Esophagus squamous epithelium (tissue), 5 donors: ENCODE measurements at regions not wholly inside any gene's neighbourhood (a gene's known extent, or its start where the extent isn't known, plus 50 kb on each side); places are given as distances from the start of the nearest gene placed in this dataset.

Source experiments
- DNase-seq: peaks from one replicate; lab custom pipeline; 2025; lab: John Stamatoyannopoulos, UW
- H3K27ac ChIP-seq, 4 donors: fragments of 200-600 bp; sonication (generic); one replicate each; pipeline ENCODE4 v1.5.1; 2016 to 2019; ENCODE audit warnings: mild to moderate bottlenecking in 1 of 4
- H3K27me3 ChIP-seq, 4 donors: fragments of 200-600 bp; sonication (generic); 1 replicate in 3 of 4; 2 replicates in 1 of 4; pipeline versions ENCODE4 v1.5.1 to v1.6.0; 2017 to 2021; ENCODE audit warnings: antibody characterized with exemption in 1 of 4
- H3K36me3 ChIP-seq, 3 donors: fragments of 200-600 bp; sonication (generic); one replicate each; pipeline ENCODE4 v1.5.1; 2016 to 2019
- H3K4me1 ChIP-seq, 3 donors: fragments of 200-600 bp; sonication (generic); one replicate each; pipeline ENCODE4 v1.5.1; 2017 to 2019
- H3K4me3 ChIP-seq, 4 donors: fragments of 200-600 bp; sonication (generic); 1 replicate in 3 of 4; 2 replicates in 1 of 4; pipeline ENCODE4 v1.5.1; 2016 to 2019; ENCODE audit warnings: mild to moderate bottlenecking in 2 of 4, moderate library complexity in 1 of 4
- H3K9me3 ChIP-seq, 3 donors: fragments of 200-600 bp; sonication (generic); one replicate each; pipeline ENCODE4 v1.5.1; 2016 to 2019
- POLR2A ChIP-seq, 4 donors: fragments of 450-650 bp; IDR thresholded peaks; one replicate each; pipeline ENCODE4 v1.6.1; 2017; ENCODE audit warnings: antibody characterized with exemption in 4 of 4, mild to moderate bottlenecking in 4 of 4, moderate library complexity in 3 of 4
- WGBS, 2 donors: methylation state at CpG; one replicate each; pipeline ENCODE4 v1.1.5; 2018; 5-methylcytosine and 5-hydroxymethylcytosine counted together
- intact Hi-C: fragments of 100-400 bp; cut with DNase I; formaldehyde crosslinking; loops from one replicate; pipeline ENCODE4 v1.15.0; 2022
- TF ChIP-seq, protein P1 (sequence below), 6 experiments: fragments of 450-650 bp in 4 of 6; fragments of 200-600 bp in 2 of 6; sonication (generic) in 2 of 6; IDR thresholded peaks; one replicate each; pipeline ENCODE4 v1.5.1; 2016 to 2019; ENCODE audit warnings: antibody characterized with exemption in 6 of 6, mild to moderate bottlenecking in 4 of 6, moderate library complexity in 4 of 6
- donor health status: DM: yes; HTN: yes; CAD: no.

DNA sequence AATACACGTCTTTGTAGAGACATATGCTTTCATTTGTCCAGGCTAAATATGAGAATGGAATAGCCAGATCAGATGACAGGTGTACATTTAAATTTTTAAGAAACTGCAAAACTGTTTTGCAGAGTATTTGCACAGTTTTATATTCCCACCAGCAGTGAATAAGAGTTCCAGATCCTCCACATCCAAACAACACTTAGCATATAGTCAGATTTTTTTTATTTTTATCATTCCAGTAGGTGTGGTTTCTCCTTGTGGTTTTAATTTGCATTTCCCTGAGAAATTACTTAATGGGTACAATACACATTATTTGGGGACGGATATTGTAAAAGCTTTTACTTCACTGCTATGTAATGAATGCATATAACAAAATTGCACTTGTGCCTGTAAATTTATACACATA, 56.7 kb upstream of the IRF2 start:
- H3K27me3 ChIP-seq: no peaks in the 10 kb centered on the region
- TF ChIP-seq, protein P1, sequence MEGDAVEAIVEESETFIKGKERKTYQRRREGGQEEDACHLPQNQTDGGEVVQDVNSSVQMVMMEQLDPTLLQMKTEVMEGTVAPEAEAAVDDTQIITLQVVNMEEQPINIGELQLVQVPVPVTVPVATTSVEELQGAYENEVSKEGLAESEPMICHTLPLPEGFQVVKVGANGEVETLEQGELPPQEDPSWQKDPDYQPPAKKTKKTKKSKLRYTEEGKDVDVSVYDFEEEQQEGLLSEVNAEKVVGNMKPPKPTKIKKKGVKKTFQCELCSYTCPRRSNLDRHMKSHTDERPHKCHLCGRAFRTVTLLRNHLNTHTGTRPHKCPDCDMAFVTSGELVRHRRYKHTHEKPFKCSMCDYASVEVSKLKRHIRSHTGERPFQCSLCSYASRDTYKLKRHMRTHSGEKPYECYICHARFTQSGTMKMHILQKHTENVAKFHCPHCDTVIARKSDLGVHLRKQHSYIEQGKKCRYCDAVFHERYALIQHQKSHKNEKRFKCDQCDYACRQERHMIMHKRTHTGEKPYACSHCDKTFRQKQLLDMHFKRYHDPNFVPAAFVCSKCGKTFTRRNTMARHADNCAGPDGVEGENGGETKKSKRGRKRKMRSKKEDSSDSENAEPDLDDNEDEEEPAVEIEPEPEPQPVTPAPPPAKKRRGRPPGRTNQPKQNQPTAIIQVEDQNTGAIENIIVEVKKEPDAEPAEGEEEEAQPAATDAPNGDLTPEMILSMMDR (IDR thresholded peaks at IDR 0.05): no peak
- TF ChIP-seq POLR2A (IDR thresholded peaks at IDR 0.05): no peak
- peaks cover 0 to 24% (median 18%) of the 10 kb centered on the region in 3 donors for H3K4me1 ChIP-seq
- no peak overlapping the region for H3K27ac ChIP-seq
- 55 to 64% methylated on average over 2 of the region's 2 CpGs for WGBS, 2 donors
- no peak for DNase-seq
- H3K36me3 ChIP-seq: no peaks in the 10 kb centered on the region
- H3K9me3 ChIP-seq: no peaks in the 10 kb centered on the region
- no peak overlapping the region for H3K4me3 ChIP-seq
- intact Hi-C loops: loop anchor here (5.0 to 10.0 kb wide), 3 partner anchors 54 to 126 kb away; partner anchors contain the start of genes CASP3 and PRIMPOL

DNA sequence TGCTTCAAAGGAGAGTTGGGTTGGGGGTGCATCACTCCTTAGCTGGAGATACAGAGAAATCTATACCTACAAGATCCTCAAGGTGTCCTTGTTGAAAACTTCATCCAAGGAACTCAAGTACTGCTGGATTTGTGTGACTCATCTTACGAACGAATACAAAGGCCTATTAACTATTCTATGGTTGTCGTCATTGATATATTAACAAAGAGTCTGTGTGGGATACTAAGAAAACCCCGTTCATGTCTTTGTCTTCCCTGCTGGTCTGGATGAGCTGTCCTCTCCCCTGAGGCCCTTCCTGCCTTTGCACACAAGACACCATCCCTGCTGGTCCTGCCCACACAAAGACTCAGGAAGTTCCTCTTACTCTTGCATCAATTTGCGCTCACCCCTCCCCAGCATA, 54.9 kb upstream of the IRF2 start:
- no peak overlapping the region for H3K27ac ChIP-seq
- 50% methylated on average over 4 to 5 of the region's 5 CpGs for WGBS, 2 donors
- TF ChIP-seq, protein P1 (IDR thresholded peaks at IDR 0.05): no peak
- TF ChIP-seq POLR2A (IDR thresholded peaks at IDR 0.05): no peak
- H3K36me3 ChIP-seq: no peaks in the 10 kb centered on the region
- no peaks in the 10 kb centered on the region for H3K9me3 ChIP-seq
- no peak for DNase-seq
- intact Hi-C loops: no loop called here
- no peak overlapping the region for H3K4me3 ChIP-seq
- peaks cover 0 to 9% (median 6%) of the 10 kb centered on the region in 3 donors for H3K4me1 ChIP-seq
- no peaks in the 10 kb centered on the region for H3K27me3 ChIP-seq

DNA sequence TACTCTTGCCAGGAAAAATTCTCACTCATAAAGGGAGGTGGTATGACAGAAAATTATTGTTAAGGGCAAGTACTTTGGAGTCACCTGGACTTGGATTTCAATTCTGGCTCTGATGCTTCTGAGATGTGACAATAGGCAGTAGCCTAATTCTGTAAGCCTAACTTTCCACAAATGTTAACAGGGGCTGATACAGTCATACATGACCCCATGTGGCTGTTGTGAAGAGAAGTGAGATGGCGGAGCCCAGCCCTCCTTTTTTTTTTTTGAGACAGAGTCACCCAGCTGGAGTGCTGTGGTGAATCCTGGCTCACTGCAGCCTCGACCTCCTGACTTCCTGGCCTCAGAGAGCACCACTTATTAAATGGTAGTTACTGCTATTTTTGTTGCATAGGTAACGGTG, 54.4 kb upstream of the IRF2 start:
- WGBS, 2 donors: 68 to 70% methylated on average over 3 of the region's 3 CpGs
- TF ChIP-seq, protein P1 (IDR thresholded peaks at IDR 0.05): no peak
- no peak for TF ChIP-seq POLR2A (IDR thresholded peaks at IDR 0.05)
- H3K27me3 ChIP-seq: no peaks in the 10 kb centered on the region

DNA sequence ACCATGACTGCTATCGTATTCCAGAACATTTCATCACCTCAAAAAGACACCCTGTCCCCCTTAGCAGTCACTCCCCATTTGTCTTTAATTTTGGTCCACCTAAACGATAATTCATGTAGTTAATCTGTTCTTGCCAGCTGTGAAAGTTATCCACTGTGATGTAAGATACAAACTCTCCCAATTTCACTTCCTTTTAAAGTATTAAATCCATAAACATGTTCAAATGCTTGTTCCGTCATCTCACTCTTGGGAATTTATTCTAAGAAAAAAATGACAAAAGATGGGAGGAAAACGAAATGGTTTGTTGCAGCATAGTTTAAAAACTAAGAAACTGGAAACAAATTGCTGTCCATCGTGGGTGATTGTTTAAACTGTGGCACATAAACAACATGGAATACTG, 53.7 kb upstream of the IRF2 start:
- no peak for TF ChIP-seq POLR2A (IDR thresholded peaks at IDR 0.05)
- TF ChIP-seq, protein P1 (IDR thresholded peaks at IDR 0.05): no peak
- 60 to 64% methylated on average over 5 of the region's 5 CpGs for WGBS, 2 donors
- Histone ChIP-seq H3K9me3 (no peaks in the 10 kb centered on the region), H3K4me3 (no peak overlapping the region), H3K27ac (no peak overlapping the region), H3K27me3 (no peaks in the 10 kb centered on the region), H3K36me3 (no peaks in the 10 kb centered on the region), H3K4me1 (peaks cover 0 to 4% (median 0%) of the 10 kb centered on the region in 3 donors)
- no peak for DNase-seq
- intact Hi-C loops: no loop called here

More for the DNA sequence above, 54.4 kb upstream of the IRF2 start:
- Histone ChIP-seq H3K36me3 (no peaks in the 10 kb centered on the region), H3K27ac (no peak overlapping the region), H3K4me3 (no peak overlapping the region), H3K9me3 (no peaks in the 10 kb centered on the region), H3K4me1 (peaks cover 0 to 4% (median 2%) of the 10 kb centered on the region in 3 donors)
- intact Hi-C loops: no loop called here
- DNase-seq: no peak

DNA sequence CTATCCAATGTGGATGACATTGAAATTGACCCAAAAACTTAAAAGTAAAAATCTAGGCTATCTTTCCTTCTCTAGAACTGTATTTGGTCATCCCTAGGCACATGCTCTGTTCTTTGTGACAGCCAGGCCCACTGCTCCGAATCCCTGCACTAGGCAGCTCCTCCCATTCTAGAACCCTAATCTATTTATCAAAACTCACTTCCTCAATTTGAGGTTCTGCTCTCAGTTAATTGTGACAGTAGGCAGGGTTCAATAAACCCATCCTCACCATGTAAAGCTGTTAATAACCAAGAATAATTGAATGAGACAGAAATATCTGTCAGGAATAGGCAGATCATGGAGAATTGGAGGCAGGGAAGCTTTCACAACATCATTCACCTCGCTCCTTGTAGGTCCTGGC, 51.9 kb upstream of the IRF2 start:
- WGBS, 2 donors: 88 to 92% methylated on average over 2 of the region's 2 CpGs
- no peaks in the 10 kb centered on the region for H3K36me3 ChIP-seq
- TF ChIP-seq POLR2A (IDR thresholded peaks at IDR 0.05): no peak
- TF ChIP-seq, protein P1 (IDR thresholded peaks at IDR 0.05): no peak
- intact Hi-C loops: no loop called here
- H3K4me3 ChIP-seq: no peak overlapping the region
- H3K27ac ChIP-seq: no peak overlapping the region
- no peaks in the 10 kb centered on the region for H3K27me3 ChIP-seq
- peaks cover 0 to 4% (median 0%) of the 10 kb centered on the region in 3 donors for H3K4me1 ChIP-seq
- no peak for DNase-seq
- no peaks in the 10 kb centered on the region for H3K9me3 ChIP-seq
